Coronary artery (tissue), 2 donors: ENCODE measurements at regions not wholly inside any gene's neighbourhood (a gene's known extent, or its start where the extent isn't known, plus 50 kb on each side); places are given as distances from the start of the nearest gene placed in this dataset.
"Not testable (repeated sequence)": the region's sequence is repeated elsewhere in the genome, so short reads cannot be mapped to it uniquely, and the experiment has no call there.

Experiments used
- DNase-seq: peaks from one replicate; pipeline ENCODE4 v3.0.0-alpha.2; 2017; ENCODE audit warnings: low spot score
- H3K27ac ChIP-seq, 2 donors: fragments of 200-600 bp; sonication (generic); one replicate each; pipeline ENCODE4 v1.5.1; 2016 to 2019
- H3K4me3 ChIP-seq: fragments of 200-600 bp; sonication (generic); 2 replicates; pipeline ENCODE4 v1.5.1; 2016; ENCODE audit warnings: mild to moderate bottlenecking, moderate library complexity
- CTCF ChIP-seq: fragments of 200-600 bp; sonication (generic); IDR thresholded peaks from one replicate; pipeline ENCODE4 v1.5.1; 2019; ENCODE audit warnings: antibody characterized with exemption

DNA sequence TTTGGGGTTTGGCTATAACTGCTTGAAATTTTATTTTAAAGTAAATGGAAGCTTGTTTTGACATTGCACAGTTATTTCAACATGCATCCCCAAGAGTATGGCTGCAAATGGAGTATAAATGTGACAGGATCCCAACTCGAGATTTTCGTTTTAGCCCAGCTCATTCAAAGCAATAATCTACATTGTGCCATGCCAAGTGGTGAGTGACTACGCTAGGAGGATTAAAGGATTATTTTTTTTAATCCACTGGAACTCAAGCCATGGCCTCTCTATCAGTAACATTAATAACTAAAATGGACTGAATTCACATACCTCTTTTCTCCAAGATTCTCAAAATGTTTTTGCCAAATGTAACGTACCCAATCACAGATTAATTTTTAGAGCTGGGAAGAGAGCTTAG, 60.6 kb upstream of the AUTS2 start:
- no peak for DNase-seq
- TF ChIP-seq CTCF = no peak
- no peak overlapping the region for H3K27ac ChIP-seq
- H3K4me3 ChIP-seq = no peak overlapping the region

DNA sequence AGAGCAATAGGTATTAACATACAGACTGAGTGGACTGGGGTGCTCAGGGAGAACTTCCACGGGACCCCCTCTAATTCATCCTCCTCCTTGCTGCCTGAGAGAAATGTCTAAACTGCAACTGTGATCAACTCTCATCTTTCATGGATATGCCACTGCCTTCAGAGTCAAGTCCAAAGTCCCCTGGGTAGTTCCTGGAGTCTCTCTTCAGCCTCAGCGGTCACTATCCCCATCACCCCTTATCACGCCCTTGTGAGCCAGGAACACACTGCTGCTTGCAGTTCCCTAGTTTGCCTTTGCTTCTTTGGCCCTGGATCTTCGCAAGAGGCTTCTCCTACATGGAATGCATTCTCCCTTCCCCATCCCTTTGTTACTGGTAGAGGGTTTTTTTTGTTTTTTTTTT, 58.7 kb upstream of the AUTS2 start:
- TF ChIP-seq CTCF = no peak
- no peak overlapping the region for H3K27ac ChIP-seq
- peak; percentile 22 for DNase-seq

DNA sequence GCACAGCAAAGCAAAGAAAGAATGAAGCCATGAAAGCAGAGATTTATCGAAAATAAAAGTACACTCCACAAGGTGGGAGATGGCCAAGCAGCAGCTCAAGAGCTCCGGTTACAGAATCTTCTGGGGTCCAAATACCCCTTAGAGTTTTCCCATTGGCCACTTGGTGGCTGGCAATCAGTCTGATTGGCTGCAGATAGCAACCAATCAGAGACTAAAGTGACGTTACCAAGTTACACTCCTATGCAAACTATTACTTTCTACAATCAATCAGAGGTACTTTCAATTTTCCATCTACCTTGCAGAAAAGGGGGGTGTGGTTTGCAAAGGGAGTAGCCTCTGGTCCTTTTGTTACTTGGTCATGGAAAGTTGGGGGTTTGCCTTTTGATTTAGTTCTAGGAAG, 58.0 kb upstream of the AUTS2 start:
- DNase-seq = no peak
- no peak overlapping the region for H3K4me3 ChIP-seq
- H3K27ac ChIP-seq = no peak overlapping the region
- TF ChIP-seq CTCF = no peak

More for the DNA sequence above, 58.7 kb upstream of the AUTS2 start:
- no peak overlapping the region for H3K4me3 ChIP-seq

- not testable (repeated sequence) for H3K27ac ChIP-seq, H3K4me3 ChIP-seq
- DNase-seq = peak; percentile 8
Measured at GRCh38 chr7:69541779-69542432, 56.4 kb upstream of the AUTS2 start.

GRCh38 chr7:69545175-69545574, 53.1 kb upstream of the AUTS2 start:
- H3K4me3 ChIP-seq = no peak overlapping the region
- H3K27ac ChIP-seq = no peak overlapping the region
- no peak for TF ChIP-seq CTCF
- no peak for DNase-seq
